Loucy (cell line): ENCODE measurements at regions not wholly inside any gene's neighbourhood (a gene's known extent, or its start where the extent isn't known, plus 50 kb on each side); places are given as distances from the start of the nearest gene placed in this dataset.

ENCODE experiments used
- H2AFZ ChIP-seq: fragments of 200-600 bp; sonication (generic); 2 replicates; pipeline ENCODE4 v1.6.0; 2016; ENCODE audit warnings: antibody characterized with exemption, mild to moderate bottlenecking, low read length, moderate library complexity
- H3F3A ChIP-seq: fragments of 200-600 bp; 2 replicates; pipeline ENCODE4 v1.6.0; 2016; ENCODE audit warnings: antibody characterized with exemption, low read depth, mild to moderate bottlenecking
- H3K27me3 ChIP-seq: fragments of 200-600 bp; sonication (generic); 2 replicates; pipeline ENCODE4 v1.6.1; 2014; ENCODE audit warnings: low read length, mild to moderate bottlenecking; ENCODE audit not compliant: insufficient read depth, poor library complexity, severe bottlenecking
- H3K36me3 ChIP-seq: fragments of 200-600 bp; sonication (generic); 2 replicates; pipeline ENCODE4 v1.6.1; 2016; ENCODE audit warnings: low read length; ENCODE audit not compliant: insufficient read depth
- H3K4me1 ChIP-seq: fragments of 200-600 bp; sonication (generic); 2 replicates; pipeline ENCODE4 v1.5.1; 2014; ENCODE audit warnings: low read length, mild to moderate bottlenecking; ENCODE audit not compliant: insufficient read depth, poor library complexity, severe bottlenecking
- H3K4me2 ChIP-seq: fragments of 200-600 bp; sonication (generic); 2 replicates; pipeline ENCODE4 v1.6.0; 2014; ENCODE audit warnings: antibody characterized with exemption, low read length, low read depth, mild to moderate bottlenecking; ENCODE audit not compliant: poor library complexity, severe bottlenecking
- H3K4me3 ChIP-seq: fragments of 200-600 bp; sonication (generic); 2 replicates; pipeline ENCODE4 v1.5.1; 2014; ENCODE audit warnings: low read length, mild to moderate bottlenecking, mixed read lengths; ENCODE audit not compliant: poor library complexity, severe bottlenecking
- H3K79me2 ChIP-seq: fragments of 200-600 bp; sonication (generic); 2 replicates; pipeline ENCODE4 v1.6.1; 2014; ENCODE audit warnings: low read length; ENCODE audit not compliant: insufficient read depth
- H3K9ac ChIP-seq: fragments of 200-600 bp; sonication (generic); 2 replicates; pipeline ENCODE4 v1.6.0; 2014; ENCODE audit warnings: mild to moderate bottlenecking, low read depth, low read length, moderate library complexity; ENCODE audit not compliant: poor library complexity, severe bottlenecking
- H3K9me2 ChIP-seq: fragments of 200-600 bp; sonication (generic); replicated peaks from 2 replicates; pipeline ENCODE4 v1.6.1; 2016; ENCODE audit warnings: low read depth, low read length, mixed read lengths
- H3K9me3 ChIP-seq: fragments of 200-600 bp; sonication (generic); 2 replicates; pipeline ENCODE4 v1.6.1; 2014; ENCODE audit warnings: mild to moderate bottlenecking, antibody characterized with exemption, low read length, low read depth; ENCODE audit not compliant: insufficient read depth
- H4K20me1 ChIP-seq: fragments of 200-600 bp; sonication (generic); 2 replicates; pipeline ENCODE4 v1.6.0; 2014; ENCODE audit warnings: antibody characterized with exemption, low read length, mild to moderate bottlenecking; ENCODE audit not compliant: insufficient read depth, poor library complexity, severe bottlenecking
- EZH2phosphoT487 ChIP-seq: fragments of 200-600 bp; IDR thresholded peaks from 2 replicates; pipeline ENCODE4 v1.6.1; 2018; ENCODE audit warnings: antibody characterized with exemption, mild to moderate bottlenecking, moderate library complexity, borderline replicate concordance
- TF ChIP-seq, protein P1 (sequence below): fragments of 200-600 bp; sonication (generic); conservative IDR thresholded peaks from 2 replicates; pipeline ENCODE4 v1.5.1; 2014; ENCODE audit warnings: mild to moderate bottlenecking, antibody characterized with exemption, low read length

DNA sequence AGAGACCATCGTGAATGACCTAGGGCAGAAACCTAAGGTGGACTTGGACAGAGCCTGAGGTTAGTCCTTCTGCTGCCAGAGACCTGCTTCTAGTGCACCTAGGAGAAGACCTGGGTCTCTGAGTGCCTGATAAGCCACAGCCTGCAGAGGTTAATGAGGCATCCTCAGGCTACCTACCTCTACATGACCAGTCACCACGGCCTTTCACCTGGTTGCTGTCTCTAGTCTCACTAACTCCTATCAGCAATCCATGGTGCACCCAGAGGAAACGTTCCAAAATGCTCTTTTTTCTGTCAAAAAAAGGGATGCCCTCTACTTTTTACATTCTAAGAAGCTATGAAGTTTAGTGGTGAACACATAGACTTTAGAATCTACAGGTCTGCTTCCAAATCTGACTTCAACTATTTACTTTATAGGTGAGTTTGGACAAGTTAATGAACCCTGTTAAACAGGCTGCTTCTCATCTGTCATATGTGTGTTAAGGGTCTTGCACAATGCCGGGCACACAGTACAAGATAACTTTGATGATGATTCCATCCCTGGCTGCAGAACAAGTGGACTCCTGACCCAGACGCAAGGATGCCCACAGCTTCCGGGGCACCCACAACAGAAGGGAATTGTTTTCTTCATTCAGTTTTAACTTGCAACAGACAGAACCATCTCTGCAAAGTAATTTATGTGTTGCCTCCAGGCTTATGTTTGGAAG, 469.9 kb upstream of the CDH5 start:
- Histone ChIP-seq H3K79me2 (no peaks in the 10 kb centered on the region), H3K4me1 (no peaks in the 10 kb centered on the region), H3K9me3 (no peaks in the 10 kb centered on the region), H3K4me2 (no peak overlapping the region), H3F3A (no peaks in the 10 kb centered on the region), H3K4me3 (no peak overlapping the region), H3K36me3 (no peaks in the 10 kb centered on the region), H3K27me3 (no peaks in the 10 kb centered on the region), H4K20me1 (no peaks in the 10 kb centered on the region), H2AFZ (no peak overlapping the region), H3K9me2 (no peaks in the 10 kb centered on the region), H3K9ac (no peak overlapping the region)
- no peak for TF ChIP-seq EZH2phosphoT487
- TF ChIP-seq, protein P1, sequence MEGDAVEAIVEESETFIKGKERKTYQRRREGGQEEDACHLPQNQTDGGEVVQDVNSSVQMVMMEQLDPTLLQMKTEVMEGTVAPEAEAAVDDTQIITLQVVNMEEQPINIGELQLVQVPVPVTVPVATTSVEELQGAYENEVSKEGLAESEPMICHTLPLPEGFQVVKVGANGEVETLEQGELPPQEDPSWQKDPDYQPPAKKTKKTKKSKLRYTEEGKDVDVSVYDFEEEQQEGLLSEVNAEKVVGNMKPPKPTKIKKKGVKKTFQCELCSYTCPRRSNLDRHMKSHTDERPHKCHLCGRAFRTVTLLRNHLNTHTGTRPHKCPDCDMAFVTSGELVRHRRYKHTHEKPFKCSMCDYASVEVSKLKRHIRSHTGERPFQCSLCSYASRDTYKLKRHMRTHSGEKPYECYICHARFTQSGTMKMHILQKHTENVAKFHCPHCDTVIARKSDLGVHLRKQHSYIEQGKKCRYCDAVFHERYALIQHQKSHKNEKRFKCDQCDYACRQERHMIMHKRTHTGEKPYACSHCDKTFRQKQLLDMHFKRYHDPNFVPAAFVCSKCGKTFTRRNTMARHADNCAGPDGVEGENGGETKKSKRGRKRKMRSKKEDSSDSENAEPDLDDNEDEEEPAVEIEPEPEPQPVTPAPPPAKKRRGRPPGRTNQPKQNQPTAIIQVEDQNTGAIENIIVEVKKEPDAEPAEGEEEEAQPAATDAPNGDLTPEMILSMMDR: no peak

DNA sequence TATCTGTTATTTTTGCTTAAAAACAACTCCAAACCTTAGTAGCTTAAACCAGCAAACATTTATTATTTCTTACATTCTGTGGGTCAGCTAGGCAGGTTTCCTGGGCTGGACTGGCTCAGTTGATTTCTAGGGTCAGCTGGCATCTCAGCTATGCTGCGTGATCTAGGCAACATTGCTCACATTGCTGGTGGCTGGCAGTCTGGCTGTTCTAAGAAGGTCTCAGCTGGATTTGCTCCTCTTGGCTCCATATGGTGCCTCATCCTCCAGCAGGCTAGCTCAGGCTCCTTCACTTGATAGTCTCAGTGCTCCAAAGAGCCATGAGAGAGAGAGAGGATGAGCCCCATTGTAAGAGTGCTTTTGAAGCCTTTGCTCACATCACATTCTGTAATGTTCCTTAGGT, 470.6 kb upstream of the CDH5 start:
- Histone ChIP-seq H2AFZ (no peak overlapping the region), H3K79me2 (no peaks in the 10 kb centered on the region), H3K9me3 (no peaks in the 10 kb centered on the region), H3K4me1 (no peaks in the 10 kb centered on the region), H3F3A (no peaks in the 10 kb centered on the region), H3K9ac (no peak overlapping the region), H3K27me3 (no peaks in the 10 kb centered on the region), H3K9me2 (no peaks in the 10 kb centered on the region), H3K36me3 (no peaks in the 10 kb centered on the region), H4K20me1 (no peaks in the 10 kb centered on the region), H3K4me2 (no peak overlapping the region), H3K4me3 (no peak overlapping the region)
- TF ChIP-seq EZH2phosphoT487: no peak
- TF ChIP-seq, protein P1: no peak

DNA sequence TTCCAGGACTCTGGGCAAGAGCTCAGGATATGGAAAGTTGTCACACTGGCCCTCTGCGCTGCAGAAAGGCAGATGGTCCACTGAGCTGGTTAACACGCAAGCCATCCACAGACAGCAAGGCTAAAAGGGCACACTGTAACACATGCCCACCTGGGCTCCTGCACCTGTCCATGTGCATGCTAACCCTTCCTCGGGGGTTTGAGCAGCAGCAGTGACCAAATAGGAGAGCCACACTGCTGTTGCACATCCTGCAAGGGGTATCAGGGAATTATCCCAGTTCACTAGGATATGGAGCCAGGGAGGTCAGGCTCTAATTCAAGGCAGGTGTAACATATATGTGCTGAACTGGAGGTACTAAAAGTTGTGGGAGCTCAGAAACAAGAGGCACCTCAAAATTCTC, 471.0 kb upstream of the CDH5 start:
- H3K9ac ChIP-seq: no peak overlapping the region
- H3K79me2 ChIP-seq: no peaks in the 10 kb centered on the region
- no peaks in the 10 kb centered on the region for H3K27me3 ChIP-seq
- no peak overlapping the region for H3K4me2 ChIP-seq
- no peaks in the 10 kb centered on the region for H3F3A ChIP-seq
- no peaks in the 10 kb centered on the region for H3K9me3 ChIP-seq
- H4K20me1 ChIP-seq: no peaks in the 10 kb centered on the region
- no peaks in the 10 kb centered on the region for H3K36me3 ChIP-seq
- no peak overlapping the region for H3K4me3 ChIP-seq
- TF ChIP-seq EZH2phosphoT487: no peak
- TF ChIP-seq, protein P1: no peak
- no peak overlapping the region for H2AFZ ChIP-seq
- H3K9me2 ChIP-seq: no peaks in the 10 kb centered on the region
- H3K4me1 ChIP-seq: no peaks in the 10 kb centered on the region
